ENCODE measurements at regions not wholly inside any gene's neighbourhood (a gene's known extent, or its start where the extent isn't known, plus 50 kb on each side); places are given as distances from the start of the nearest gene placed in this dataset.
"Not testable (repeated sequence)": the region's sequence is repeated elsewhere in the genome, so short reads cannot be mapped to it uniquely, and the experiment has no call there.

DNA sequence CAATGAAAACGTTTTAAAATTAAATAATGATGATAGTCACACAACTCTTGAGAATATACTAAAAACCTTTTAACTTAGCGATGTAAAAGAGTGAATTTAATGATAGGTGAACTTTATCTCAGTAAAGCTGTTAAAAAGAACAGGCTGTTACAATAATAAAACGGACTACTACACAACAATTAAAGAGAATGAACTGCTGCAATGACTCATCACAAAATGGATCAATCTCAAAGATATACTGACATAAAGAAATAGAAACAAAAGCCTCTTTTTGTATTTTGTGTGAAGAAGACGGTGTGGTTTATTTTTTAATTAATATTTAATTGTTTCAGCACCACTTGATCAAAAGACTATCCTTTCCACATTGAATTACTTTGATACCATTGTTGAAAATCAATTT lies 352.4 kb upstream of the GJE1 start:
- no peak for DNase-seq
- no peaks in the 10 kb centered on the region for H3K36me3 ChIP-seq (ENCODE audit: control insufficient read depth, insufficient read depth, low read length)
- 73% methylated on average over 4 of the region's 4 CpGs for WGBS (ENCODE audit: insufficient coverage, low lambda C conversion rate)
- no peaks in the 10 kb centered on the region for H3K27me3 ChIP-seq (ENCODE audit: control insufficient read depth, insufficient read depth, low read length)
- H3K9me3 ChIP-seq (ENCODE audit: control insufficient read depth, low read depth, low read length) = no peaks in the 10 kb centered on the region
- no peaks in the 10 kb centered on the region for H3K4me1 ChIP-seq (ENCODE audit: control insufficient read depth, insufficient read depth, low read length)
- H3K4me3 ChIP-seq (ENCODE audit: low read length) = no peak overlapping the region
- no peak overlapping the region for H3K27ac ChIP-seq (ENCODE audit: low read length)

DNA sequence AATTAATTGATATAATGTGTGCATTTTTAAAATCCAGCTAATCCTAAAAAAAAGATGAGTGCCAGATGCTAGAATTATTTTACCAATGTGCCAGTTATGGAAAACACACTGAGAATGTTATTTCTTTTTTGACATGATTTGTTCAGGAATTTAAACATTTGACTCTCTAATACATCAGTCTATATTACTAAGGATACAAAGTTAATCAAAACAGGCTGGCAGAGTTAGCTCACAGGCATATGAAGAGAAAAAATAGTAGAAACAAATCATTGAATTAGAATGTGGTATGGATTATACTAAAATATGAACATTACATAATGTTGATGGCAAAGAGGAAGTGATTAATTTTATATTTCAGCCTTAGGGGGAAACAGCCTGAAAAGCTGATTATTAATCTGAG lies 368.3 kb upstream of the GJE1 start:
- no peak for DNase-seq

DNA sequence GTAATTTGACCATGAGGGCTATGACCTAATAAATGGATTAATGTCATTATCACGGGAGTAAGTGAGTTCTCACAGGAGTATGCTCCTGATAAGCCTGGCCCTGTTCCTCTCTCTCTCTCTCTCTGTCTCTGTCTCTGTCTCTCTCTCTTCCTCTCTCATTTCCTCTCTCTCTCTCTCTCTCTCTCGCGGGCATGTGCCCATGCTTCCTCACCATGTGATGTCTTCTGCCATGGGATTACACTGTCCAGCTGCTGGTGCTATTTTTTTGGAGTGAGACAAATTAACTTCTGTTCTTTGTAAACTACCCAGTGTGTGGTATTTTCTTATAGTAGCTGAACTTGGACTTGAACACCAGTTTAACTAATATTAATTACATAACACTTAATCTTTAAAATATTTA lies 374.3 kb upstream of the GJE1 start:
- DNase-seq = no peak
- 53% methylated on average over 3 of the region's 3 CpGs for WGBS (ENCODE audit: insufficient coverage, low lambda C conversion rate)

More for the DNA sequence above, 368.3 kb upstream of the GJE1 start:
- Histone ChIP-seq H3K27me3 (ENCODE audit: control insufficient read depth, insufficient read depth, low read length) (no peaks in the 10 kb centered on the region), H3K9me3 (ENCODE audit: control insufficient read depth, low read depth, low read length) (no peaks in the 10 kb centered on the region), H3K27ac (ENCODE audit: low read length) (no peak overlapping the region), H3K4me3 (ENCODE audit: low read length) (no peak overlapping the region), H3K36me3 (ENCODE audit: control insufficient read depth, insufficient read depth, low read length) (no peaks in the 10 kb centered on the region), H3K4me1 (ENCODE audit: control insufficient read depth, insufficient read depth, low read length) (no peaks in the 10 kb centered on the region)

DNA sequence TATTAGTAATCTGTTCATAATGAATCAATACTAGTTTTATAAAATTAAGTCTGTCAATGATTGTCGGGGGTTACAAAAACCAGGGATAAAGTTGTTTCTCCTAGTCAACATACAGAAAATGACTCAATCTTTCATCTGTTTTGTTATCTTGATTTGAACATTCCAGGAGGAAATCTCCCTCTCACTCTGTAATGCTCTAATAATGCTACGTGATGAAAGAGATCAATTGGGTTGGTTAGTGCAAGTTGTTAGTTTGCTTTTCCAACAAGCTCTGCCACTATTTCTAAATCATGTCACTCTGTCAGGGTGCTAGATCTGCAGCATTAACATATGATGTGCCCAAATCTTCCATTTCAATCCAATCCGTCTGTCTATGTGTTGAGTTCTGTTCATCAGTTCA lies 379.5 kb upstream of the GJE1 start:
- no peaks in the 10 kb centered on the region for H3K36me3 ChIP-seq (ENCODE audit: control insufficient read depth, insufficient read depth, low read length)
- H3K27ac ChIP-seq (ENCODE audit: low read length) = no peak overlapping the region
- no peaks in the 10 kb centered on the region for H3K27me3 ChIP-seq (ENCODE audit: control insufficient read depth, insufficient read depth, low read length)
- no peaks in the 10 kb centered on the region for H3K9me3 ChIP-seq (ENCODE audit: control insufficient read depth, low read depth, low read length)
- DNase-seq = no peak
- no peaks in the 10 kb centered on the region for H3K4me1 ChIP-seq (ENCODE audit: control insufficient read depth, insufficient read depth, low read length)
- WGBS (ENCODE audit: insufficient coverage, low lambda C conversion rate) = 100% methylated on average over 1 of the region's 3 CpGs
- no peak overlapping the region for H3K4me3 ChIP-seq (ENCODE audit: low read length)

More for the DNA sequence above, 374.3 kb upstream of the GJE1 start:
- no peak overlapping the region for H3K27ac ChIP-seq (ENCODE audit: low read length)
- no peaks in the 10 kb centered on the region for H3K4me1 ChIP-seq (ENCODE audit: control insufficient read depth, insufficient read depth, low read length)
- no peaks in the 10 kb centered on the region for H3K27me3 ChIP-seq (ENCODE audit: control insufficient read depth, insufficient read depth, low read length)
- no peaks in the 10 kb centered on the region for H3K9me3 ChIP-seq (ENCODE audit: control insufficient read depth, low read depth, low read length)
- H3K36me3 ChIP-seq (ENCODE audit: control insufficient read depth, insufficient read depth, low read length) = no peaks in the 10 kb centered on the region
- no peak overlapping the region for H3K4me3 ChIP-seq (ENCODE audit: low read length)

DNA sequence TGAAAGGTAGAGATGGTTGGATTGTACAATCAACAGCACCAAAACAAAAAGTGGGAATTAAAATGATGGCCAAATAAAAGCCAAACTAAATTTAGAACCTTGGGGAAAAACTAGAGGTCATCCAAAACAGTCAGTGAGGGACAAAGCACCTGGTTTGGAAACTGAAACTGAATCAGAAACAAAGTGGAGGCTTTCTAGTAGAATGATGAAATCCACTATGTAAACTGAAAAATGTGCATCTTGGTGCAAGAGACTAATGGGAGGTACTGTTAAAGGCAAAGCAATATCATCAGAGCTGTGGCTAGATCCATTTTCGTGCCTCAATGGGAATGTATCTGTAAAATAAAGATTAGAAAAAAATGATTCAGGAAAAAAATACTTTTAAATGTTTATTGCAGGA lies 380.0 kb upstream of the GJE1 start:
- 100% methylated on average over 1 of the region's 1 CpG for WGBS (ENCODE audit: insufficient coverage, low lambda C conversion rate)

DNA sequence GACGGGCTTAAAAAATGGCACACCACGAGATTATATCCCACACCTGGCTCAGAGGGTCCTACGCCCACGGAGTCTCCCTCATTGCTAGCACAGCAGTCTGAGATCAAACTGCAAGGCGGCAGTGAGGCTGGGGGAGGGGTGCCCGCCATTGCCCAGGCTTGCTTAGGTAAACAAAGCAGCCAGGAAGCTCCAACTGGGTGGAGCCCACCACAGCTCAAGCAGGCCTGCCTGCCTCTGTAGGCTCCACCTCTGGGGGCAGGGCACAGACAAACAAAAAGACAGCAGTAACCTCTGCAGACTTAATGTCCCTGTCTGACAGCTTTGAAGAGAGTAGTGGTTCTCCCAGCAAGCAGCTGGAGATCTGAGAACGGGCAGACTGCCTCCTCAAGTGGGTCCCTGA lies 386.4 kb upstream of the GJE1 start:
- H3K27ac ChIP-seq (ENCODE audit: low read length); DNase-seq; H3K9me3 ChIP-seq (ENCODE audit: control insufficient read depth, low read depth, low read length); H3K4me1 ChIP-seq (ENCODE audit: control insufficient read depth, insufficient read depth, low read length); H3K27me3 ChIP-seq (ENCODE audit: control insufficient read depth, insufficient read depth, low read length); H3K4me3 ChIP-seq (ENCODE audit: low read length); H3K36me3 ChIP-seq (ENCODE audit: control insufficient read depth, insufficient read depth, low read length): not testable (repeated sequence)
- WGBS (ENCODE audit: insufficient coverage, low lambda C conversion rate) = no CpG with 5 or more reads among the region's 7 CpGs

More for the DNA sequence above, 380.0 kb upstream of the GJE1 start:
- Histone ChIP-seq H3K9me3 (ENCODE audit: control insufficient read depth, low read depth, low read length) (no peaks in the 10 kb centered on the region), H3K4me3 (ENCODE audit: low read length) (no peak overlapping the region), H3K4me1 (ENCODE audit: control insufficient read depth, insufficient read depth, low read length) (no peaks in the 10 kb centered on the region), H3K27ac (ENCODE audit: low read length) (no peak overlapping the region), H3K27me3 (ENCODE audit: control insufficient read depth, insufficient read depth, low read length) (no peaks in the 10 kb centered on the region), H3K36me3 (ENCODE audit: control insufficient read depth, insufficient read depth, low read length) (no peaks in the 10 kb centered on the region)
- DNase-seq = no peak

DNA sequence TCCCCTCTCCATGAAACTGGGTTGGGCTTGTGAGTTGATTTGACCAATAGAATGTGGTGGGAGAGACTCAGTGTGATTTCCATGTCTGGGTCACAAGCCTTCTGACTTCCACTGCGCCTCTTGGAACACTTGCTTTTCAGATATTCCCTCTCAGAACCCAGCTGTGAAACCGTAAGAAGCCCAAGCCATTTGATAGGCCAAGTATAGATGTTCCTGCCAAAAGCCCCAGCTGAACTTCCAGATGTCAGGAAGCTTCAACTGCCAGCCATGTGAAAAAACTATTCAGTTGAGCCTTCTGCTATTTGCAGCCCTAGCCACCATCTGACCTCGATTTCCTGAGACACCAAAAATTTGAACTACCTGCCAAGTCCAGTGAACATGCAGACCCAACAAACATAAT lies 387.8 kb upstream of the GJE1 start:
- no peak overlapping the region for H3K4me3 ChIP-seq (ENCODE audit: low read length)
- no peaks in the 10 kb centered on the region for H3K4me1 ChIP-seq (ENCODE audit: control insufficient read depth, insufficient read depth, low read length)
- H3K27me3 ChIP-seq (ENCODE audit: control insufficient read depth, insufficient read depth, low read length) = no peaks in the 10 kb centered on the region
- DNase-seq = no peak
- H3K36me3 ChIP-seq (ENCODE audit: control insufficient read depth, insufficient read depth, low read length) = no peaks in the 10 kb centered on the region
- H3K27ac ChIP-seq (ENCODE audit: low read length) = no peak overlapping the region
- no peaks in the 10 kb centered on the region for H3K9me3 ChIP-seq (ENCODE audit: control insufficient read depth, low read depth, low read length)
- no CpG with 5 or more reads among the region's 3 CpGs for WGBS (ENCODE audit: insufficient coverage, low lambda C conversion rate)

DNA sequence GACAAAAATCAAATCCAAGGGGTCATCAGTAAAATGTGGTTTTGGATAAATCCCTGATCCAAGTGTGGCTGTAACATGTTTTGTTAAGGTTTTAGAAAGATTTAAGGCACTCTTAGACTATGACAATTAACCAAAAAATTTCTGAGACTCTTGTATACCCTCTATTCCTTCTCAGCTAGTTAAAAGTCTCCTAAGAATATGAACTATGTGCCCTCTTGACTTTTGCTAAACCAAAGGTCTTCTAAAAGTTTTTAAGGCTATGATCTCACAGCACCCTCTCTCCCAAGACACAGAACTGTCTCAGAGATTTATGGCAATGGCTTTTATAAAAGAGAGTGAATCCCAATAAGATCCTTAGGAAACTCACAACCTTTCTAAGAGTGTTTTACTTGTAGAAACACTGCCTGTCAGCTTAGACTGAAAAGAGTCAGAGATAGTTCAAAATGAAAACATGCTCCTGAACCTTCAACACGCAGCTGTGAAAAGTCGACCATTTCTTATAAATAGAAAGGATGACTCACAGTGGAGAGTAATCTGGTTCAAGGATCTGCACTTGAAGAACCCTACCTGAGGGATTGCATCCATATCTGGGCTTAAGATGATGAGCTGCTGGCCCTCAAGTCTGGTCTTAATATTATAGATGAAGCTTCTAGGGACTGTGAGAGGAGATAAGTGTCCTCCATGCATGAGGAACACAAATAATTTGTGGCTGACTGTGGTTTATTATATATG lies 388.4 kb upstream of the GJE1 start:
- no CpG with 5 or more reads among the region's 2 CpGs for WGBS (ENCODE audit: insufficient coverage, low lambda C conversion rate)
- Histone ChIP-seq H3K4me3 (ENCODE audit: low read length) (no peak overlapping the region), H3K27me3 (ENCODE audit: control insufficient read depth, insufficient read depth, low read length) (no peaks in the 10 kb centered on the region), H3K4me1 (ENCODE audit: control insufficient read depth, insufficient read depth, low read length) (no peaks in the 10 kb centered on the region), H3K36me3 (ENCODE audit: control insufficient read depth, insufficient read depth, low read length) (no peaks in the 10 kb centered on the region), H3K27ac (ENCODE audit: low read length) (no peak overlapping the region), H3K9me3 (ENCODE audit: control insufficient read depth, low read depth, low read length) (no peaks in the 10 kb centered on the region)
- DNase-seq = no peak

DNA sequence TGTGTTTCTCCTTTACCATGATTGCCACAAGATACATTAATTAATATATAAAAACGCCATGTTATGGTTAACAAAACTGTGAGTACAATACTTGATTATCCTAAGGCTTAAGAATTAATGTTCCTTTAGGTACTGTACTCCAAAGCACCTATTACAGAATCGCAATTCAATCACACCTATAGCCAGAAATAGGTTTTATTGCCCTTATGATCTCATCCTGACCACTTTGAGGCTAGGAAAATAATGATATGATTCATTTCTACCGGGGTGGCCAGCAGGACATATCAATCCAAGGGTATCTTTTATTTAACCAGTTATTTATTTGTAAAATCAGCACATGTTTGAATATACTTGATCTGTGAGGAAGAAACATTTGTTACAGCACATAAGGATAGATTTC lies 396.6 kb upstream of the GJE1 start:
- Histone ChIP-seq H3K27me3 (ENCODE audit: control insufficient read depth, insufficient read depth, low read length) (no peaks in the 10 kb centered on the region), H3K4me1 (ENCODE audit: control insufficient read depth, insufficient read depth, low read length) (no peaks in the 10 kb centered on the region), H3K36me3 (ENCODE audit: control insufficient read depth, insufficient read depth, low read length) (no peaks in the 10 kb centered on the region), H3K27ac (ENCODE audit: low read length) (no peak overlapping the region), H3K9me3 (ENCODE audit: control insufficient read depth, low read depth, low read length) (no peaks in the 10 kb centered on the region), H3K4me3 (ENCODE audit: low read length) (no peak overlapping the region)
- 67% methylated on average over 1 of the region's 3 CpGs for WGBS (ENCODE audit: insufficient coverage, low lambda C conversion rate)
- DNase-seq = no peak

DNA sequence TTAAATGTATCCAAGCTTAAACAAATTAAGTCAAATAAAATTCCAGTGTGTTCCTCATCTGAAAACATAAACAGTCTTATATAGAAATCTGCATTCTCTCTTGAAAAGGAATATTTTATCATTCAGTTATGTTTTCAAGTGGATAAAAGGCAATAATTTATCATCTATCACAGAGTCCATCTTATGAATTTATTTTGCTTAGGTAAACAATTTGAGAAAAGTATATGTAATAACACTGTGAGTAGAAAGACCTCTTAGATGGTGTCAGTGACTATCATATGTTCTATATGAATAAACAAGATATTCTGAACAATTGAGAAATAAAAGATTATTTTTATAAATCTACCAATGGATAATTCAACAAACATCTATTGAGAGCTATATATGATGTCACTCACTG lies 397.6 kb upstream of the GJE1 start:
- Histone ChIP-seq H3K27ac (ENCODE audit: low read length) (no peak overlapping the region), H3K36me3 (ENCODE audit: control insufficient read depth, insufficient read depth, low read length) (no peaks in the 10 kb centered on the region), H3K4me1 (ENCODE audit: control insufficient read depth, insufficient read depth, low read length) (no peaks in the 10 kb centered on the region), H3K9me3 (ENCODE audit: control insufficient read depth, low read depth, low read length) (no peaks in the 10 kb centered on the region), H3K4me3 (ENCODE audit: low read length) (no peak overlapping the region), H3K27me3 (ENCODE audit: control insufficient read depth, insufficient read depth, low read length) (no peaks in the 10 kb centered on the region)
- DNase-seq = no peak

DNA sequence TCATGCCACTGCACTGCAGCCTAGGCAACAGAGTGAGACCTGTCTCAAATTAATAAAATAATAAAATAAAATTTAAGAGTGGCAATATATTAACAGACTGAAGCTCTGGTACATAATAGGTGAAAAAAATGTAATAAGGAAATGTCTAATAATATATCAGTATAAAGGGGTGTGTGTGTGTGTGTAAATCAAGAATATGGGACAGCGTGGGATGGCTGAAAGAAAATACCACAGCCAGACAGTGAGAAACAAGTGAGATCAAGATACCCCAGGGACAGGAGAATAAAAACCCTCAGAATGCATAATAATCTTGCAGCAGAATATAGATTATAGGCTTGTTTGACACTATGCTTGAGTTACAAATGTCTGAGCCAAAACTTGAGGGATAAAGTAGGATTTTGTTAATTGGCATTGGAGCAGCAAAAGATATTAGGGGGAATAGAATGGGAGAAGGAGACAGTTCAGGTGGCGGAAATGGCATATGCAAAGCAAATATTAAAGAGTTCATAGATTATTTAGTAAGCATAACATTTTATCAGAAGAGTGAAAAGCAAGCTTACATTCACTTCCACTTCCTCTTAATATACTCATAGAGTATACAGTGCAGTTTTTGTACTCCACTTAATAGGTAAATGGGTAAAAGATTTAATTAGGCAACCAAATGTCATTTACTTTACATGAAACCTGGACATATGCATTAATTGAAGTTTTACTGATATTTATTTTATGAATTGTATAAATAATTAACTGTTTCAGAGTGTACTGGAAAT lies 398.5 kb upstream of the GJE1 start:
- no peak for DNase-seq
- H3K27me3 ChIP-seq (ENCODE audit: control insufficient read depth, insufficient read depth, low read length) = no peaks in the 10 kb centered on the region
- H3K36me3 ChIP-seq (ENCODE audit: control insufficient read depth, insufficient read depth, low read length) = no peaks in the 10 kb centered on the region
- H3K27ac ChIP-seq (ENCODE audit: low read length) = no peak overlapping the region
- WGBS (ENCODE audit: insufficient coverage, low lambda C conversion rate) = 89% methylated on average over 1 of the region's 2 CpGs
- no peaks in the 10 kb centered on the region for H3K9me3 ChIP-seq (ENCODE audit: control insufficient read depth, low read depth, low read length)
- no peak overlapping the region for H3K4me3 ChIP-seq (ENCODE audit: low read length)
- H3K4me1 ChIP-seq (ENCODE audit: control insufficient read depth, insufficient read depth, low read length) = no peaks in the 10 kb centered on the region

Measured in large intestine (tissue), 3 donors.